NCI-H748 treated with DMSO at 0.1 percent for 48 hours (cell line): ENCODE measurements at regions not wholly inside any gene's neighbourhood (a gene's known extent, or its start where the extent isn't known, plus 50 kb on each side); places are given as distances from the start of the nearest gene placed in this dataset.
"Not testable (repeated sequence)": the region's sequence is repeated elsewhere in the genome, so short reads cannot be mapped to it uniquely, and the experiment has no call there.

Source experiments
- DNase-seq: peaks from one replicate; lab custom pipeline; 2025; lab: John Stamatoyannopoulos, UW

GRCh38 chr20:29296256-29297230, 1960.9 kb upstream of the DEFB115 start:
- DNase-seq: no peak

GRCh38 chr20:29297411-29298270, 1959.8 kb upstream of the DEFB115 start:
- no peak for DNase-seq

DNA sequence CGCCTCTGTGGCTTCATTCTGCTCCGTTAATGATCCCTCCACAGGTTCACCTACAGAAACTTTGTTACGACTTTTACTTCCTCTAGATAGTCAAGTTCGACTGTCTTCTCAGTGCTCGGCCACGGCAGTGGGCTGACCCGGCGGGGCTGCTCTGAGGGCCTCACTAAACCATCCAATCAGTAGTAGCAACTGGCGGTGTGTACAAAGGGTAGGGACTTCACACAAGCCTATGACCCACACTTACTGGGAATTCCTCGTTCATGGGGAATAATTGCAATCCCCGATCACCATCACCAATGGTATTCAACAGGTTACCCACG, 1959.2 kb upstream of the DEFB115 start:
- DNase-seq: no peak

DNA sequence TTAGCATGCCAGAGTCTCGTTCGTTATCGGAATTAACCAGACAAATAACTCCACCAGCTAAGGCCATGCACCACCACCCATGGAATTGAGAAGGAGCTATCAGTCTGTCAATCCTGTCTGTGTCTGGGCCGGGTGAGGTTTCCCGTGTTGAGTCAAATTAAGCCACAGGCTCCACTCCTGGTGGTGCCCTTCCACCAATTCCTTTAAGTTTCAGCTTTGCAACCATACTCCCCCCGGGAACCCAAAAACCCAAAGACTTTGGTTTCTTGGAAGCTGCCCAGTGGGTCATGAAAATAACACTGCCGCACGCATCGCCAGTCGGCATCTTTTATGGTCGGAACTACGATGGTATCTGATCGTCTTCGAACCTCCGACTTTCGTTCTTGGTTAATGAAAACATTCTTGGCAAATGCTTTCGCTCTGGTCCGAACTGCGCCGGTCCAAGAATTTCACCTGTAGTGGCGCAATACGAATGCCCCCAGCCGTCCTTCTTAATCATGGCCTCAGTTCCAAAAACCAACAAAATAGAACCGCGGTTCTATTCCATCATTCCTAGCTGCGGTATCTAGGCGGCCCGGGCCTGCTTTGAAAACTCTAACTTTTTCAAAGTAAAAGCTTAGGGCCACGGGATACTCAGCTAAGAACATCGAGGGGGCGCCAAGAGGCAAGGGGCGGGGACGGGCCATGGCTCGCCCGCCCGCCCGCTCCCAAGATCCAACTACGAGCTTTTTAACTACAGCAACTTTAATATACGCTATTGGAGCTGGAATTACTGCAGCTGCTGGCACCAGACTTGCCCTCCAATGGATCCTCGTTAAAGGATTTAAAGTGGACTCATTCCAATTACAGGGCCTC, 1958.5 kb upstream of the DEFB115 start:
- no peak for DNase-seq

GRCh38 chr20:29299811-29300578, 1957.5 kb upstream of the DEFB115 start:
- DNase-seq: no peak

DNA sequence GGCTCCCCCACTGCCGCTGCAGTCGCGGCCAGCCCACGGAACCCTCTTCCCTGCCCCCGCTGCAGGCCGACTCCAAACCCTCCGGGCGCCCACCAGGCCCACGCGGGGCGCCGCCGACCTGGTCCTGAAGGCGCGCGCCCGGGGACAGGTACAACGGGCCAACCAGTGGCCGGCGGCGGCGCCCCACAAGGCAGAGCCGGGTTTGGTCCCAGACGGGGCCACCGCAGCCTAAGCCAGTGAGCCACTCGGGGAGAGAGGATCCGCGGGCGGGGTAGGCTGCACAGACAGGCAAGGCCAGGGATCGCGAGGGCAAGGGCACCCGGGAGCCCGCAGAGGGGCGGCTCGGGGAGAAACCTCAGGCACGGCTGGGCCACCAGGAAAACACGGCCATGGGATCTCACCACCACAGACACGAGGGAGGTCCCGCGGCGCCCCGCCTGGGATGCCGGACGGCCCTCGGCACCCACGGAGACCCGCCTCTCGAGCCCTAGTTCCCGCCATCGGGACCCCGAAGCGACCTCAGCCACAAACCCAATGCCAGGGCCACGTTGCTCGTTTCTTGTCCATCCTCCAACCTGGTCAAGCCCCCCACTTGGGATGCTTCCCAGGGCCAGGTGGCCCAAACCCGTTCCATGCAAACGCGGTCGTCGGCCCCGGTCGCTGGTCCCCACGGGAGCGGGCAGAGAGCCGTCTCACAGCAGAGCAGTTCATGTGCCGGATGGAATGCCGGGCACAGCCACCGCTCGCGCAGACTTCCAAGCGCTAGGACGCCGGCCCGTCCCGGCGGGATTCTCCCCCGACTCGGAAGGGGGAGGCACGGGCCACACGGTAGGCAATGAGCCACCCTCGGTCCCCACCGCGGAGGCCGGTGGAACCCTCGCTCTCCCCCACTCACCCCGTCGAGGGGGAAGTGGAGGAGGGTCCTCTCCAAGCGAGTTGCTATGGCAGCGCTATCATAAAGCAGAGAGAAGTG, 1956.6 kb upstream of the DEFB115 start:
- no peak for DNase-seq

DNA sequence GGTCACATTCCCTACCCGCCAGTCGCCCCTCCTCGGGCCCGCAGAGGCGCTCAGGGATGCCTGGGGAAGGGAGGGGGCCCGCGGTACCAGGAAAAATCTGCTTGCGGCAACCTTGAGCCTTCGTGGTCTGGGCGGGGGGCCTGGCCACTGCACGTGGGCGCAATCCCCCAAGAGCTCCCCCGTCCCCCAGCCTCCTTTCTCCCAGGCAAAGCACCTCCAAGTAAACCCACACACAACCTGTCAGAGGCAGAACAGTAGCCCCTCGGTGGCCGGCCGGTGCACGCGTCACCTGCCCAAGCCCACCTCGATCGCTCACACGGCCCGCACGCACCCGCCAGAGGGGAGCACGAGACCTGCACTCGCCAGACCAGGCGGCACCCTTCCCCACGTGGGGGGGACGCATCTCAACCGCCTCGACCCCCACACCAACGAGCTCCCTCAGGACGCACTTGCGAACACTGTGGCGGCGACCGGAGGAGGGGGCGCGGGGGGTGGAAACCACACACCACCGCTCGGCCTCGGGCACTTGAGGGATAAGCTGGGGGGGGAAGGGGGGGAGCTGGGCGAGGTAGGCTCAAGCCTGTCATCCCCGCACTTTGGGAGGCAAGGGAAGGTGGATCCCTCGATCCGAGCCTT, 1955.7 kb upstream of the DEFB115 start:
- no peak for DNase-seq

DNA sequence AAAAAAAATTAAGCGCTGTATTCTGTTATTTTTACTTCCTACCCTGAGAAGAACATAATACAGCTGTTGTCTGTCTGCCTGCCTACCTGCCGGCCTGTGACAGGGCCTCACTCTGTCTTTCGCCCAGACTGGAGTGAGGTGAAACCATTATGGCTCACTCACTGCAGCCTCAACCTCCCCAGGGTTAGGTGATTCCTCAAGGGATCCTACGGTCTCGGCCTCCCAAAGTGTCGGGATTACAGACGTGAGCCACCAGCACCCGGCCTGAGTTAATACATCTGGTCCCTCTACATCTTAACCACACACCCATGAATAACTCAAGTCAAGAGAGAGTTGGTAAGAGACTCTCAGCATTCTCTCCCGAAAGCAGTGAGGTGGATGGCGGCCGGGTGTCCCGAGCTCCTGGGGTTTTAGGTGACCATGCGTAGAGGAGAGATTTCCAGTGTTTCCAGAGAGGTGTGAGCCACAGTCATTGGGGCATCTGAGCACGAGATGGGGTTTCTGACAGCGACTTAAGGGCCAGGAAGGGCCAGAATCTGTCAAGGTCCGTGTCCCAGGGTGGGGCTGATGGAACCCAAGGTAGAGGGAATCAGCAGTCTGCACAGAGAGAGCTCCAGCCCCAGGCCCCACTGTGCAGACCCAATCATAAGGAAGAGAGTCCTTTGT, 1954.4 kb upstream of the DEFB115 start:
- no peak for DNase-seq

DNA sequence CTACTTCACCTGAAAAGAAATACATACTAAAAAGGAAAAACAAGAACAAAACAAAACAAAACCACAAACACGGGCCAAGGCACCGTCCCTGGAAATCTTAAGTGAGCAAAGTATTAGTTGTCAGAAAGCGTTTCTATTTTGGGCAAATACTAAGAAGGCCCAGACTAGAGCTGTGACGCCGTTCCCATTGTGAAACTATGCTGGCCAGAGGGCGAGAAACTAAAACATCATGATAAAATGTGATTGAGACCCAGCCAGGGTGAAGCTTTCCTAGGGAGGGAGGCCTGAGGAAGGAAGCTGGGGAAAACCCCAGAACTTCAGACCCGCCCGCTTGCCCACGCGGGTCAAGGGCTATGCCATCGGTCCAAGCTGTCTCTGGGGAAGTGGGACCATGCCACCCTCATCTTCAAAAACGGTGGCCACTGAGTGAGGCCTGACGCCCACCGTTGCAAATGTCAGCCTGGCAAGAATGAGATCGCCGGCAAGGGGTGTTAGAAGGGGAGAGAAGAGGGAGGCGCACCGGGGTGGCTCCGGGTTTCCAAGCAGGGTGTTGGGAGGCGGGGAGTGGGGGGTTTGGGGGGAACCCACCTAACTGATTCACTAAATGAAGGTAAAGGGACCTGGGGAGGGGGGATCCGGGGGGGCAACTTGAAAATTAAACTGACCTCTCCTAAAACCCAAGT, 1950.9 kb upstream of the DEFB115 start:
- no peak for DNase-seq

DNA sequence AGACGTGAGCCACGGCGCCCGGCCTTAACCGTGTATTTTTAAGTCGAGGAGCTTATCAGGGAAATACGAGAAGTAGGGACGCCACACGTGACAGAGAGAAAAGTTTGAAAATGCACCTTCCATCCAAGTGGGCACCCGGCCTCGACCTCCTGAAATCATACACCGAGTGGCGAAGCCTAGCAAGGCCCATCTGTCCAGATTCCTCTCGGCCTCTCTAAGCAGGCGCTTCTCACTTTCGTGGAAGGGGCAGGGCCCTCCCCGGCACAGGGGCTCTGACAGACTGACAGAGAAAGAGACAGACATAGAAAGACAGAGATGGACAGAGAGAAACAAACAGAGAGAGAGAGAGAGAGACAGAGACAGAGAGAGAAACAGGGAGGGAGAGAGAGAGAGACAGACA, 1950.0 kb upstream of the DEFB115 start:
- not testable (repeated sequence) for DNase-seq

- DNase-seq: not testable (repeated sequence)
These were observed 1948.5 kb upstream of the DEFB115 start for GRCh38 chr20:29308956-29309355.

DNA sequence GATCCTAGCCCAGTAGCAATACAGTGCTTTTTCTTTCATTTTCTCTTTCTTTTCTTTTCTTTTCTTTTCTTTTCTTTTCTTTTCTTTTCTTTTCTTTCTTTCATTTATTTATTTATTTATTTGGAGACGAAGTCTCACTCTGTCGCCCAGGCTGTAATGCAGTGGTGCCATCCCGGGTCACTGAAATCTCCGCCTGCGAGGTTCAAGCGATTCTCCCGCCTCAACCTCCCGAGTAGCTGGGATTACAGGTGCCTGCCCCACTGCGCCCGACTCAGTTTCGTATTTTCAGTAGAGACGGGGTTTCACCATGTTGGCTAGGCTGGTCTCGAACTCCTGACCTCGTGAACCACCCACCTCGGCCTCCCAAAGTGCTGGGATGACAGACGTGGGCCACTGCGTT, 1948.0 kb upstream of the DEFB115 start:
- not testable (repeated sequence) for DNase-seq

DNA sequence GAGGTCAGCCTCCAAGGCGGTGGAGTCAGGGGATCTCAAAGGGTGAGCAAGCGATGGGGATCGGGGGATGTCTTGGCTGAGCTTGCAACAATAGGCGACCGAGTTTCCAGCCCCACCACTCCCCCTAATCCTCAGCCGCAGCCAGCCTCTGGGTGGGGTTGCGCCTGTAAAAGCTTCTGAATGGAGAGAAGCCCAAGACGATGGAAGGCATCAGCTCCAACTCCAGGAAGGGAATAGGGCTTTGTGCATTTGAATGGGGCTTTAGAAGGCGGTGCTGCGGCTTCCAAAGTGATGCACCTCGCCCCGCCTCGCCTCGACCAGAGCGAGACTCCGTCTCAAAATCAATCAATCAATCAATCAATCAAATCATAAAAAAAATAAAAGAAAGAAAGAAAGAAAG, 1946.4 kb upstream of the DEFB115 start:
- DNase-seq: not testable (repeated sequence)

- not testable (repeated sequence) for DNase-seq
These were observed 1944.8 kb upstream of the DEFB115 start for GRCh38 chr20:29312679-29313078.

- no peak for DNase-seq
These were observed 1944.0 kb upstream of the DEFB115 start for GRCh38 chr20:29313481-29313880.

DNA sequence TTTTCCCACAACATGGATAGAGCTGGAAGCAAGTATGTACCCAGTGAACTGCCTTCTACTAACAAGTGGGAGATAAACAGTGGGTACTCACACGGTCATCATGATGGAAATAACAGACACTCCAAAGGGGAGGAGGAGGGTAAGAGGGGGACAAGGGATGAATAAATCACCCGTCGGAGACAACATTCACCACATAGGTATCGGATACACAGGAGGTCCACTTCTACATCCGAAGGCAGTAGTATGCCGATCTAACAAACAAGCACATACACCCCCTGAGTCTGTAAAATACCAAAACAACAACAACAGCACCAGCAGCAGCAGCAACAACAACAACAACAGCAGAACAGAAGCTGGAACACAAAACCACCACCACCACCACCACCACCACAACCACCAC, 1943.2 kb upstream of the DEFB115 start:
- no peak for DNase-seq

DNA sequence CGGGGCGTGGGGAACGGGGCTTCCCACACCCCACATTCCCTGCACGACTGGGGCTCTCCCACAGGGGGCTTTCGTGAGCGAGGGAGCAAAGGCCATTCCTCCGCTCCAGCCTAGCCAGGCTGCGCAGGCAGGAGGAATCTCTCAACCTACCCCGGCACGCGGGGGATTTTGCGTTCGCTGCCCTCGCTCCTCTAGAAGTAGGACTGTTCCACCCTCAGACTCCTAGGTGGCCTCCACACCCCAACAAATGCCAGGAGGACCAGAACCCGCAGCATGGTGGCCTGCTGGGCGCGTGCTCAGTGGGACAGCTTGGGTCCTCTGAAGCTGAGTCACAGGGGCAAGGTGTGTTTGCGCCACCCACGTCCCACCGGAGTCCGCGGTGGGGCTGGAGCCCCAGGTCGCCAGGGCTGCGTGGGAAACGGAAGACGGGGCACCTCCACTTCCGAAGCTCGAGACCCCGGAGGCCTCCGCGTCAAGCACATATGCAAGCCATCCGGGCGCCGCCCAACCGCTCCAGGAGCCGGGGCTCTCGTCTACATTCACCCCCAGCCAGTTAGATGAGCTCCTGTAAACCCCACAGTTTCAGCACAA, 1938.5 kb upstream of the DEFB115 start:
- no peak for DNase-seq

GRCh38 chr20:29319725-29320124, 1937.7 kb upstream of the DEFB115 start:
- no peak for DNase-seq
